HG03558 (cell line): ENCODE measurements at regions not wholly inside any gene's neighbourhood (a gene's known extent, or its start where the extent isn't known, plus 50 kb on each side); places are given as distances from the start of the nearest gene placed in this dataset.
"Not testable (repeated sequence)": the region's sequence is repeated elsewhere in the genome, so short reads cannot be mapped to it uniquely, and the experiment has no call there.

Source experiments
- ATAC-seq: cut with Tn5 transposase; IDR thresholded peaks from one replicate; pipeline ENCODE4 v1.9.1; 2021; ENCODE audit warnings: moderate number of reproducible peaks; ENCODE audit not compliant: unreplicated experiment; ENCODE audit errors: extremely low read depth

- no peak for ATAC-seq
Measured at GRCh38 chr2:129798301-129798581, 181.2 kb upstream of the RAB6C start.

- no peak for ATAC-seq
Measured at GRCh38 chr2:129798626-129799025, 180.8 kb upstream of the RAB6C start.

GRCh38 chr2:129799036-129799958 is 180.2 kb upstream of the RAB6C start:
- no peak for ATAC-seq

DNA sequence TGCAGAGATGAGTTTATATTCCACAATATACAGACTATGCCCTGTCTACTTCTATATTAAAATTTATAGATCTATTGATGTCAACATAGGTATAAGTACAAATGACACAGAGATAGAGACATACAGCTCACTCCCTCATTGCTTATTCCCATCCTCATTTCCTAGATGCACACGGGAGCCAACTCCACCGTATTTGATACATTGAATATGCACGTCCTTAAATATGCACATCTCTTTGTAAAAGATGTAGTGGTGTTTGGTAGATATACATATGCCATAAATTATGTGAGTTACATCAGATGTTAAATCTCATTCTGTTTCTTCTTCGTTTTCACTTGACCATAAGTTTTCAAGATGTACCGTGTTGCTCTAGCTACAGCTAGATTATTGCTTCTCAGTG is 179.2 kb upstream of the RAB6C start:
- ATAC-seq: no peak

DNA sequence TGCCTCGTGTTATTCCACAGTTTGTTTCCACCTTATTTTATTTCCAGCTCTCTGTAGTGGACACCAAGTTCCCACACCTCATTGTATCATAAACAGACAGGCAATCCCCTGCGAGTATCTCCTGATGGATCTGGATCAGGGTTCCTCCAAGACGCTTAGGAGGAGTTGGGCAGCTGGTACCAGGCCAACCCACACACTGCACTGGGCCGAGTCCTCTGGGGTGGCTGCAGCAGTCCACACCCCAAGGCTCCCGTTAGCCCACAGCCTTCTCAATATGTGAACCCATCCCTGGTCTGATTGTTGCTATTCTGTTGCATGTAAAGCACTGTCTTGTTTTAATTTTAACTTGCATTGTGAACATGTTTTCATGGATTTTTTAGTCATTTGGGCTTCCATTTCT is 178.8 kb upstream of the RAB6C start:
- no peak for ATAC-seq

- ATAC-seq: no peak
Measured at GRCh38 chr2:129801575-129801974, 177.9 kb upstream of the RAB6C start.

GRCh38 chr2:129802290-129802689 is 177.2 kb upstream of the RAB6C start:
- ATAC-seq: no peak

GRCh38 chr2:129803032-129803431 is 176.4 kb upstream of the RAB6C start:
- ATAC-seq: no peak

GRCh38 chr2:129803871-129804270 is 175.6 kb upstream of the RAB6C start:
- ATAC-seq: no peak

- no peak for ATAC-seq
Measured at GRCh38 chr2:129805899-129806298, 173.6 kb upstream of the RAB6C start.

DNA sequence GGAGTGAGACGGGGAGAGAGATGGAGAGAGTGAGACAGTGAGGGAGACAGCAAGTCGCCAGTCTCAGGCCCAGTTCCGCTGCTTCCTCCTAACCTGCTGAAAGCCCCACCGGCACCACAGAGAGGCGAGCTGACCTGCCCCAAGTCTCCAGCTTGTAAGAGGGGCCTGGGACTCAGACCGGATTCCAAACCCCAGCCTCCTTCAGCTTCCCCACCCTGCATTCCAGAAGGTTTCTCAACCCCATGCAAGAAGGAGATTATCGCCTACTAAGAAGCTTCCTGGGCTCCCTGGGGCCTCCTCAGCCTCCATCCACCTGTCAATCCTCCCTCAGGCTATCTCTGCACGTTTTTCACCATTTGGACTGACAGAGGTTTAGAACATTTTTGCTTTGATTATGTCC is 173.1 kb upstream of the RAB6C start:
- ATAC-seq: no peak

GRCh38 chr2:129806990-129807389 is 172.5 kb upstream of the RAB6C start:
- ATAC-seq: no peak

GRCh38 chr2:129807642-129808338 is 171.7 kb upstream of the RAB6C start:
- not testable (repeated sequence) for ATAC-seq

DNA sequence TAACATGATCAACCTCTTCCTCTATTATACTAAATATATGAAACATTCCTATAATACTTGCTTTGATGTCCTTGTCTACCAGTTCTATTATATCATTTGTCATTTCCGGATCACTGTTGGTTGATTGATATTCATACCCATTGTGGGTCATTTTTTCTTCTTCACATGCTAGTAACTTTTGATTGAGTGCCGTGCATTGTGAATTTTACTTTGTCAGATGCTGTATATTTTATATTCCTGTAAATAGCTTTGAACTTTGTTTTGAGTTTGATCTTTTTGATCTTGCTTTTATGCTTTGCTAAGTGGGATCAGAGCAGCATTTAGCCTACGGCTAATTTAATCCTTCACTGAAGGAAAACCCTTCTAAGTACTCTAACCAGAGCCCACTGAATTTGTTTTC is 168.9 kb upstream of the RAB6C start:
- no peak for ATAC-seq

- no peak for ATAC-seq
Measured at GRCh38 chr2:129812071-129812470, 167.4 kb upstream of the RAB6C start.

DNA sequence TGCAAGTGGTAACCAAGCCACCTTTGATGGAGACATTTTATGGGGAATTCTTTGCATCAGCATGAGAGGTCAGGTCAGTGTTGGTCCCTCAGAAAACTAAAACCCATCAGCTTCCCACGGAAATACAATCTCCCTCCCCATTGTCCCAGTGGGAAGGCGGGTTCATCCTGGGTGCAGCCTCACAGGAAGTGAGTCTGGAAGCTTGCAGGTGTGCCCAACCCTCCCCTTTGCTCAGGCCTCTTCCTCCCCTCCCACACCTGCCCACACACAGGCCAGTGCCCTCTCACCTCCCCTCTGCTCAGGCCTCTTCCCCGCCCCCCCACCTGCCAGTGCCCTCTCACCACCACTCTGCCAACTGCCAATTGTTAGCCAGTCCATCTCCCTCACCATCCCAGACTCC is 166.8 kb upstream of the RAB6C start:
- no peak for ATAC-seq

- ATAC-seq: no peak
Measured at GRCh38 chr2:129813404-129813803, 166.1 kb upstream of the RAB6C start.

DNA sequence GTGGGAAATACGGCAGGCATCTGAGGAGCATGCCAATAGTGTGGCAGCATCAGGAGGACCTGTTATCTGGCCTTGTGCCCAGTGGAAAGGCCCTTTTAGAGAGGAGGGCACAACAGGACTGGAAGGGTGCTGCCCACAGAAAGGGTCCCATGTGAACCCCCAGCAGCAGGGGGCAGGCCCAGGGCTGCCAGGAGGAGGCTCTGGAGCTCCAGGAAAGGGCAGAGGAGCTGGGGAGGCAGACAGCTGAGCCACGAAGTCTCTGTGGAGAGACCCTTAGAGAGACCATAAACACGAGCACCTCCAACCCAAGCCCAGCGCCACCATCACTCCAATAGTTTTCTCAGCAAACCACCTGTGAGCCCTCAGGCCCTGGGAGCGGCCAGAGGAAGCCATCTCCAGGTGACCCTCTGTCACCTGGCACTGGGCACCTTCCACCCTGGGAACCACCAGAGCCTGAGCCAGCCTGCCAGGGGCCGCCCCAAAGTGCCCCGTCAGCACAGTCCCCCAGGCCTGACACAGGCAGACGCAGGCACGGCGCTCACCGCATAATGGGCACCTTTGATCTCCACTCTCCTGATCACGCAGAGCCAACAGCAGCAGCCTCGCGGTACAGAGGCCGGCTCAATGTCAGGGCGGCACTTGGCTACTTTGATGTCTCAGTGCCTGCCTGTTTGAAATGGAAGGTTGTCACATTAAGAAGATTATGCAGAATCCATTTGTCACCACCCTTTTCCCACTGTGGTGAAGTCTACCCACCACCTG is 162.5 kb upstream of the RAB6C start:
- no peak for ATAC-seq

DNA sequence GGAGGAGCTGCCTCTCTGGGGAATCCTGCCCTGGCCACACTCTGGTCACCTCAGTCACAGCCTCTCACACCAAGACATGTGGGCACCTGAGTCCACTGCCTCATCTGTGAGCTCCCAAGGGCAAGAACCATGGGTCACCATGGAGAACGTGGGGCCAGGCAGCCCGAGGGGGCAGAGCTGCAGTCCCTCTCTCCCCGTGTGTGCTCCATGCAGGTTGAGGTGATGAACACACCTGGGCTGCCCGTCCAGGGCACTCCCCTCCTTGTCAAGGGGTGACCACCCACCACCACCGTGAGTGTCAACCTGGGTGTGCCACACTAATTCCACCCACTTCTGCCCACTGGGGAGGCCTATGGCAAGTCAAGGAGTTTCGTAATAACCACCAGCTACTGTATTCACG is 159.6 kb upstream of the RAB6C start:
- ATAC-seq: no peak

DNA sequence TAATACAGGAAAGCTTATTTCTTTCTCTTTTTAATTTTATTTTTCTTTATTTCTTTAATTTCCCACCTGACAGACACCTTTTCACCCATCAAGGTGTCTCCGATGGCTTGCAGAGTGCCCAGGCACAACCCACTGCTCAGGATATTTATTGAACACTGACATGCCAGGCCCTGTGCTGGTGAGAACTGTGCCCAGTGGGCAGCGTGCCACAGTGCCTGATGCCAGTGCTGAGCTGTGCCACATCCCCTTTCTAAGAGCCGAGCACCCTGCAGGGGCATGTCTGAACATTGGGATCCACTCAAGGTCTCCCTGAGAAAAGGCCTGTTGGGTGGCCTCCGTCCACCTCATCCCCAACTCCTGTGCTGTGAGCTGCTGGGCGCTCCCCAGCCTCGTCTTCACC is 158.6 kb upstream of the RAB6C start:
- no peak for ATAC-seq

DNA sequence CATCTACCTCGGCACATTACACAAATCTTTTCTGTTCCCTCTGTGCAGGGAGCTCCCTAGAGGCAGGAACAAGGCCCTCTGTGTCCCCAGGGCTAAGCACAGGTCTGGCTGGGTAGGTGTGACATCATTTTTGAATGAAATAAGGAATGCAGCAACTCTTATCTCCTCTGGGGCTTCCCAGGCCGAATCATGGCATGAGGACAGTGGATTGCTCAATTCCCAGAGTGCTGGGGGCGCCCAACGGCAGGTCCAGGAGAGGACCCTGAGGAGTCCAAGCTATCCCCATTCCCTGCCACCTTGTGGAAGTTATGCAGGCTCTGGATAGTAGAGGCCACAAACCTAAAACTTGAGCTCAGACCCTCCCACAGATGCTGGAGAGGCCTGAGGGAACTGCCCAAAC is 158.0 kb upstream of the RAB6C start:
- no peak for ATAC-seq
